ENCODE measurements at regions not wholly inside any gene's neighbourhood (a gene's known extent, or its start where the extent isn't known, plus 50 kb on each side); places are given as distances from the start of the nearest gene placed in this dataset.
A peak's percentile ranks its signal among the peaks of the same experiment; 100 is the strongest.
"Not testable (repeated sequence)": the region's sequence is repeated elsewhere in the genome, so short reads cannot be mapped to it uniquely, and the experiment has no call there.

DNA sequence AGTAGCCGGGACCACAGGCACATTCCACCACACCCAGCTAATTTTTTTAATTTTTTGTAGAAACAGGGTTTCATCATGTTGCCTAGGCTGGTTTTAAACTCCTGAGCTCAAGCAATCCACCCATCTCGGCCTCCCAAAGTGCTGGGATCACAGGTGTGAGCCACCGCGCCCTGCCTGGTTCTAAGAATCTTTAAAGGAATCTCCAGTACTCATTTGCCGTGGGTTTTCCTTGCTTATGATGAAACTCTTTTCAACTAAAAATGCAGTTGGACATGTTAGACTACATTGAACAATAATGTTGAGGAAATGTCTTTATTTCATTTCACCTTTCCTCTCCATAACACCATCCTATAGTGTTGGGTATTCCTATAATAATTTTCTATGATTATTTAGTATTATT lies 121.6 kb downstream of the ZNF281 start:
- Histone ChIP-seq H3K9me3 (no peaks in the 10 kb centered on the region), H3K4me1 (ENCODE audit: control insufficient read depth in 1 of 2, low read depth in 2 of 2) (no peaks in the 10 kb centered on the region), H3K4me3 (no peak overlapping the region), H3K27me3 (replicated peaks; ENCODE audit: insufficient read depth) (no peaks in the 10 kb centered on the region), H3K27ac (no peak overlapping the region), H3K36me3 (no peaks in the 10 kb centered on the region)
- TF ChIP-seq CTCF (IDR thresholded peaks at IDR 0.05): no peak
- ATAC-seq (ENCODE audit: insufficient number of reproducible peaks, low FRiP score, low read depth) (no peak), DNase-seq (ENCODE audit: low spot score) (no peak)

DNA sequence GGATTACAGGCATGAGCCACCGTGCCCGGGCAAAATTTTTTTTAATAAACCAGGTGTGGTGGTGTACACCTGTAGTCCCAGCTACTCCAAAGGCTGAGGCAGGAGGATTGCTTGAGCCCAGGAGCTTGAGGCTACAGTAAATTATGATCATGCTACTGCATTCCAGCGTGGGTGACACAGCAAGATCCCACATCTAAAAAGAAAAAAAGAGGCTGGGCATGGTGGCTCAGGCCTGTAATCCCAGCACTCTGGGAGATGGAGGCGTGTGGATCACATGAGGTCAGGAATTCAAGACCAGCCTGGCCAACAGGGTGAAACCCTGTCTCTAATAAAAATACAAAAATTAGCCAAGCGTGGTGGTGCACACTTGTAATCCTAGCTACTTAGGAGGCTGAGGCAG lies 125.6 kb downstream of the ZNF281 start:
- not testable (repeated sequence) for H3K36me3 ChIP-seq; H3K4me3 ChIP-seq; H3K27me3 ChIP-seq (replicated peaks; ENCODE audit: insufficient read depth); ATAC-seq (ENCODE audit: insufficient number of reproducible peaks, low FRiP score, low read depth); H3K9me3 ChIP-seq; H3K27ac ChIP-seq; DNase-seq (ENCODE audit: low spot score); H3K4me1 ChIP-seq (ENCODE audit: control insufficient read depth in 1 of 2, low read depth in 2 of 2)

- DNase-seq (ENCODE audit: low spot score) (no peak), ATAC-seq (ENCODE audit: insufficient number of reproducible peaks, low FRiP score, low read depth) (no peak)
- Histone ChIP-seq H3K4me1 (ENCODE audit: control insufficient read depth in 1 of 2, low read depth in 2 of 2) (no peaks in the 10 kb centered on the region), H3K9me3 (no peaks in the 10 kb centered on the region), H3K27ac (no peak overlapping the region), H3K27me3 (replicated peaks; ENCODE audit: insufficient read depth) (no peaks in the 10 kb centered on the region), H3K36me3 (no peaks in the 10 kb centered on the region), H3K4me3 (no peak overlapping the region)
- TF ChIP-seq CTCF (IDR thresholded peaks at IDR 0.05): no peak
Measured at GRCh38 chr1:200282497-200283122, 127.2 kb downstream of the ZNF281 start.

- ATAC-seq (ENCODE audit: insufficient number of reproducible peaks, low FRiP score, low read depth): no peak
- no peak for TF ChIP-seq CTCF (IDR thresholded peaks at IDR 0.05)
- Histone ChIP-seq H3K4me3 (no peak overlapping the region), H3K27ac (no peak overlapping the region), H3K4me1 (ENCODE audit: control insufficient read depth in 1 of 2, low read depth in 2 of 2) (no peaks in the 10 kb centered on the region), H3K27me3 (replicated peaks; ENCODE audit: insufficient read depth) (no peaks in the 10 kb centered on the region), H3K36me3 (no peaks in the 10 kb centered on the region), H3K9me3 (no peaks in the 10 kb centered on the region)
- no peak for DNase-seq (ENCODE audit: low spot score)
Measured at GRCh38 chr1:200281201-200281835, 128.5 kb downstream of the ZNF281 start.

DNA sequence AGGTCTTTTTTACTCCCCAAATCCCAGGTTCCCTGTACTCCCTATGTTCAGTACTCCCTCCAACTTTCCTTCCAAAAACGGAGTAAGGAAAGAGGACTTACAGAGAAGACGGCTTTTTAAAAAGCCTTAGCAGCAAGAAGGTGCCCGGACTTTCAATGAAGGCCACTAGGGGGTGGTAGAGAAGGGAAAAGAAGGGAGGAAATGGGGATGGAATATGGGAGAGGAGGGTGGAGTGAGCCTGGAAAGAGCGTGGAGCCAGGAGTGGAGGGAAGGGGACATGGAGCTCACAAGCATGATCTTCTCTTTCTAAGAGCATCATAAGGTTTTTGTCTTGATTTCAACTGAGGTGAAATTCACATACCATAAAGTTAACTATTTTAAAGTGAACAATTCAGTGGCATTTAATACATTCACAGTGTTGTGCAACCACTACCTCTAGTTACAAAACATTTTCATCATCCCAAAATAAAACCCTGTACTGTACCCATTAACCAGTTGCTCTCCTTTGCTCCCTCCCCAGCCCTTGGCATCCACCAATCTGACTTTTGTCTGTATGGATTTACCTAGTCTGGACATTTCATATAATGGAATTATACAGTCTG lies 129.9 kb downstream of the ZNF281 start:
- Histone ChIP-seq H3K9me3 (no peaks in the 10 kb centered on the region), H3K27ac (no peak overlapping the region), H3K4me1 (ENCODE audit: control insufficient read depth in 1 of 2, low read depth in 2 of 2) (no peaks in the 10 kb centered on the region), H3K27me3 (replicated peaks; ENCODE audit: insufficient read depth) (no peaks in the 10 kb centered on the region), H3K36me3 (no peaks in the 10 kb centered on the region), H3K4me3 (no peak overlapping the region)
- peak; percentile 57 for TF ChIP-seq CTCF (IDR thresholded peaks at IDR 0.05)
- no peak for DNase-seq (ENCODE audit: low spot score)
- ATAC-seq (ENCODE audit: insufficient number of reproducible peaks, low FRiP score, low read depth): no peak
